SH-SY5Y (cell line): ENCODE measurements at regions not wholly inside any gene's neighbourhood (a gene's known extent, or its start where the extent isn't known, plus 50 kb on each side); places are given as distances from the start of the nearest gene placed in this dataset.

Source experiments
- GATA2 ChIP-seq: IDR thresholded peaks from 2 replicates; pipeline ENCODE4 v1.6.1; 2011; ENCODE audit warnings: mild to moderate bottlenecking, low read depth, low read length
- GATA3 ChIP-seq: IDR thresholded peaks from 2 replicates; pipeline ENCODE4 v1.6.1; 2011; ENCODE audit warnings: low read depth, mild to moderate bottlenecking, low read length, moderate library complexity

DNA sequence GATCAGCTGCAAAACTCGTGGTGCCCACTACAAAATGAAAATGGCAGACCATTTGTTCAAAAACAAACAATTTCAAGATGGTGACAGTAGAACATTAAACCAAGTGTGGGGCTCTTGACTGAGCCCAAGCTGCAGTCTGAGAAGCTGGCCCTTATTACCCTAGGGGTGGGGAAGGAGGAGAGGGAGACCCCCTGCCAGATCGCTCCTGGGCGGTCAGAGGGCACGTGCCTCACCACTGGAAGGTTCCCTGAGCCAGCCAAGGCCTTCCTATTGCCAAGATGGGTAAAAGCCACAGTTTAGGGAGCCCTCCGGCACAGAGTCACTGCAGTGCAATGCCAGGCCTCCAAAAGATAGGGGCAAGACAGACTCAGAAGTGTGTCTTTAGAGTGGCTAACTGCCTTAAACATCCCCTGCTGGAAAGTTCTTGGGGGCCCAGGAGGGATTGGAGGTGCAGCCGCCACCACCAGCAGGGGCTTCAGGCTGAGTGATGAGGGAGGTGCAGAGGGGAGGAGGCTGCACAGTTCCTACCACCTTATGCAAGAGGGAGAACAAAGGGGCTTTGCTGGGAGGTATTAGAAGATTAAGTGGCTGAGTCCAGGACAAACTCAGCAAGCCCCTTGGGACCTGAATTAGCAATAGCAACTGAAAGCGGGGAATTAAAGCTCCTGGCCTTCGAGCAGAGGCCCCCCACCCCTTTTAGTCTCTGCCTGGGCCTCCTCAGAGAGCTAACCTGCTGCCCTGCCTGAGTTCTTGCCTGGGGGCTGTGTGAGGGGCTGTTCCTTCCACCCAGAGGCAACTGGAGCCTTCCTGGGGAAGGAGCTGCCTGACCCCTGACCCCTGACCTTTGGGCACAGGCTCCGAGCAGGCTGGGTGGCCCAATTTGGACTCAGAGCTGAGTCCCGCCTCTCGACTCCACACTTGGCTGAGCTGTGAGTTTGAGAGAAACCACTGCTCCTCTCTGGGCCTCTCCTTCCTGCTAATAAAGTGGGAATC is 88.4 kb downstream of the VEGFA start:
- TF ChIP-seq GATA3 (no peak), GATA2 (no peak)
